Head of caudate nucleus (tissue), 42 donors: ENCODE measurements at regions not wholly inside any gene's neighbourhood (a gene's known extent, or its start where the extent isn't known, plus 50 kb on each side); places are given as distances from the start of the nearest gene placed in this dataset.
"Not testable (repeated sequence)": the region's sequence is repeated elsewhere in the genome, so short reads cannot be mapped to it uniquely, and the experiment has no call there.

Source experiments
- DNase-seq, 42 donors: peaks; one replicate each; pipeline versions ENCODE4 v3.0.0 to v3.0.0-alpha.2; 2020 to 2021; ENCODE audit warnings: mixed read lengths in 7 of 42
- intact Hi-C: fragments of 100-400 bp; cut with DNase I; formaldehyde crosslinking; loops from one replicate; pipeline ENCODE4 v1.15.0; 2022

DNA sequence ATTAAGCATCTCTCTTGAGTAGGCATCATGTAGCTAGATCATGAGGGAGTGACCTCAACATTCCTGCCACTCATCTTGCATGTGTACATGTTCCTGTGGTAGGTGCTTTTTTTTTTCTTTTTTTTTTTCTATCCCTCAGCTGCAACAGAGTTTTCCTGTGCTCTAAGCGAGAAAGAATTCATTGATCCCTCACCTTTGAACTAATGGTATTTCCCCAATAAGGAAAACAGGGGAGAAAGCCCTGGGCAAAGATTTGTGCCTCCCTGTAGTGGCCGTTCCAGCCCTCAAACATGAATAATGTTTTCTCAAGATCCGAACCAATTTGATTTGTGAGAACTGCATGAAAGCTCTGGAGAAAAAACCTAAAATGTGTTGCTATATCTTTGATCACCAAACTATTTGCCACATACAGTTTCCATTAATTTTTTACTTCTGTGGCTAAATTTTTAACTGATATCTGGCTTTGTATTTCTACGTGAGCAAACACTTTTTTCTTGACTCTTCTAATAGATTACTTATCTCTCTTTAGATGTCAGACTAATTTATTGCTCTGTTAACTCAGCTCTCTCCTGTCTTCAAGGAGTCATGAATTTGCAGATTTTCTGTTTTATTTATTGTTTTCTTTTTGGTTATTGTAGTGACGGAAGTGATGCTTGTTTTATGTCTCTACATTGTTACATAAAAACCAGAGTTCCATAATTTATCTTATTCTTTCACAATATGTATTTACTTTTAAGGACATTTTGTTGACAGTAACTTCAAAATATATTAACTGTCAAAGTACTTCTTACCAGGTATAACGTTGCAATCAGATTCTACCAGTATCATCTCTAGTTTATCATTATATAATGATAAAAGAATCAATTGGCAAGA is 1396.5 kb downstream of the OTOL1 start:
- DNase-seq: no peak
- intact Hi-C loops: no loop called here

DNA sequence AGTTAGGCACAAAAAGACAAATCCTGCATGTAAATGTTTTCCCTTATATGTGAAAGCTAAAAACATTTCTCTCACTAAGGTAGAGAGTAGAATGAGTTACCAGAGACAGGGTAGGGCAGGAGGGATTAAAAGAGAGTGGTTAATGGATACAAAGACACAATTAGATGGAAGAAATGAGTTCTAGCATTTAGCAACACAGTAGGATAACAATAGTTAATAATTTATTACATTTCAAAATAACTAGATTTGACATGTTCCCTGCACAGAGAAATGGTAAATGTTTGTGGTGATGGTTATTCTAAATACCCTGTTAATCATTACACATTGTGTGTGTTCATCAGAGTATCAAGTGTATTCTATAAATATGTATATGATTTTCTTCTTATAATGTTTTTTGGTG is 1400.7 kb downstream of the OTOL1 start:
- intact Hi-C loops: no loop called here
- no peak for DNase-seq

DNA sequence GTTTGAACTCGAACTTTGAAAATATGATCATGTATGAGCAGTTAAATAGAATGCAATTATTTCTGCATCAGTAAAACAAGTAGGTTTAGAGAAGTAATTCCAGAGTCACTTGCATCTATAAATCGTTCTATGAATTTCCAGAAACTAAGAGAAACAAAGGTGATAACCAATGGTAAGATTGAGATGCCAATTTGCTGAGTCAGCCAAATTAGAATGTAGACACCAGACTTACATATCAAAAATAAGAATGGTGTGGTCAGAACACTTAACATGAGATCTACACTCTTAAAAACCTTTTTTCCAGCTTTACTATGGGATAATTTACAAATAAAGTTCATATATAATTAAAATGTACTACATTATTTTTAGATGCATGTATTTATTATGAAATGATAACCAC is 1435.9 kb downstream of the OTOL1 start:
- no peak for DNase-seq
- intact Hi-C loops: no loop called here

DNA sequence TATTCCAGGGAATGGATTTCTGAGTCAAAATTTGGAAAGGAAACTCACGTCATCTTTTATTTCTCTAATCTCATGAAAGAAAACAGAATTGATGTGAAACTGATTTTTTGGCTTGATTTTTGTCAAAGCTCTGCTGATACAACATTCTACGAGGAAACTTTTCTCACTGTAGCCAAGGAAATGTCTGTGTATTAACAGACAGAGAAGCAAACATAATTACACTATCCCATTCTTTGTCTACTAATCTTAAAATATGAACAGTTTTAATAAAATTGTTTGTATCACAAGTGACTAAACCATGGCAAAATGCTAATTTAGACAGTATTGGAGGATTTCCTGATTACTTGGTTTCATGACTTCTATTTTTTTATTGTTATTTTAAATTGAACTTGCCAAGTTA is 1437.0 kb downstream of the OTOL1 start:
- intact Hi-C loops: no loop called here
- no peak for DNase-seq

DNA sequence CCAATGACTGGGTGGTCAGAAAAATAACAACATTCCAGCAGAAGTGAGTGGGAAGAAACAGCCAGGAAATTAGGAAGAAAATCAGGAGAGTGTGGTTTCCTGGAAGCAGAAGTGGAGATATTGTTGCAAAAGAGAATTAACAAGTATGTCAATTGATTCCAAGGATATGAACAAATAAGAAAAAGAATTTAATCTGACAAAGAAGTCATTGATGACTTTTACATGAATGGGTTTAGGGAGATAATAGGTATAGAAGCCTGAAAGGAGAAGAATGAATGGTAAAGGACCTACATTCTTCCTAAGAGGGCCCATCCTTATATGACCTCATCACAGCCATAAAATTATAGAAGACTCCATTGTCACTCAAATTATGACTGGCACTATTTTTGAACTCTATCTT is 1440.1 kb downstream of the OTOL1 start:
- intact Hi-C loops: no loop called here
- DNase-seq: no peak

DNA sequence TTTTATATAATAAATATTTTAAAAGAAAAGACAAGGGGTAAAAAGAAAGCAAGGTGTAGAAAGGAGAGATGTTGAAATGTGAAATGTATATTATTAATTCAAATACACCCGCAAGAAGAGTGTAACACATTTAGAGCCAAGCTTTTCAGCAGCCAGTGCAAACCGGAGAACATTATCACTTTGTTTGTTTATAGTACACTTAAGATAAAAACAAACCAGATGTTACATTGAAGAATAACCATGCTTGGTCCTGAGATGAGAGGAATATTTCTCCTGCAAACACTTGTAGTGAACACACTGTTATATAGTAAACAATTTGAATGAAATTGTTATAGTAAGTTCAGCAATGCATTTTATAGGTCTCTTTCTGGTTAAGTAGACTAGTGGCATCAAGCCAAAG is 1441.5 kb downstream of the OTOL1 start:
- intact Hi-C loops: no loop called here
- no peak for DNase-seq

DNA sequence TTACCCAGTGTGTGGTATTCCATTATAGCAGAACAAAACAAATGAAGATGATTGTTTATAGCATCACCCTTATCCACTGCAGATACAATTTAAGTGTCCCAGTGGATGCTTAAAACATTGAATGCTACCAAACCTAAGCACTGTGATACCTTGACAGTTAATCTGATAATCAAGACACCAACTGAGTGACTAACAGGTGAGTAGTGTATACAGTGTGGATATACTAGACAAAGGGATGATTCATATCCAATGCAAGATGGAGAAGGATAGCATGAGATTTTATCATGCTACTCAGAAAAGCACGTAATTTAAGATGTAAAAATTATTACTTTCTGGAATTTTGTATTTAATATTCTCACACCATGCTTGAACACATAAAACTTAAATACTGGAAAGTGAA is 1449.0 kb downstream of the OTOL1 start:
- DNase-seq: no peak
- intact Hi-C loops: no loop called here

DNA sequence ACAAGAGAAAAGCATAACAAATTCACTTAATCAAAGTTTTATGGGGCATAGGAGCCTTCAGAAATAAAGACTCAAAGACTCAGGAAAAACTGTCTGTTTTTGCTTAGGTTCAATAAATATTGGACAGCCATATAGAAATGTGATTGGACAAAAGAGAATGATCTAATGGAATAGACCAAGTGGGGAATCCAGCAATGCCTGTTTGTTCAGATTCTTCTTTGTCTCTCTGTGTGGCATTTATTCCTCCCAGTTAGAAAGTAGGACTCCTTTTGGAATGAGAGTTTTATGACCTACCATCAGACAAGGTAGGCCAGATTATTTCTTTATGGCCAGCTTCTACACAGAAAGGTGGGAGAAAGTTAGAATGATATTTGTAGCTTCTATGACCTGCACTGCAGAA is 1460.1 kb downstream of the OTOL1 start:
- intact Hi-C loops: no loop called here
- no peak for DNase-seq

DNA sequence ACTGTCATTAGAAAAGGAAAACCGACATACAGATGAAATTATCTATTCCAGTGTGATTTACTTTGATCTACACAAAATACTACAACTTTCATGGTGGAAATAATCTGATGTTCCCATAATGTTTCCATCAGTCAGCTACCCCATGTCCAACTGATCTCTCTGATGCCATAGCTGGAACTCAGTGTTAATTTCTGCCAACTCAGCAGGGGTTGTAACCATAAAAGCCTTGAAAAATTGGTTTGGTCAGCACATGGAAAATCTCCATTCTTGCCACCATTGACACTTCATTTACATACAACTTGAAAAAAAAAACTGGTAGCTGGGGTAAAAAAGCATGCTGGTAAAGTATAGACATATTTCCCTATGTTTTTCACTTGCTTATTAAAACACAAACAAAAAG is 1463.7 kb downstream of the OTOL1 start:
- no peak for DNase-seq
- intact Hi-C loops: no loop called here

DNA sequence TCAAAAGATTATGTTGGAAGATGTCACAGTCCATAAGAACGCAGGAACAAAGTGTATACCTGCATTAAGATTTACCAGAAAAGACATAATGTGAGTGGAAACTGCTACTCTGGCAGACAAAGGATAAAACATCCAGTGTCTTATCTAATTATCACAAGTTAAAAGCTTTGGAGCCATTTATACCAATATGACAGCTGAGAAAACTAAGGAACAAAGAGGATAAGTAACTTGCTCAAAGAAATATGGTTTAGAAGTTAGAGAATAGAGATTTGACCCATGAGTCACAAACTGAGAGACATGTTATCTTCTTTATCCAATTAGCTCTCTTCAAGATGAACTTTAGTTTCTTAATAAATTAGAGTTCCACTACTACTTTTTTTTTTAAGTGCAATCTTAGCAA is 1473.7 kb downstream of the OTOL1 start:
- intact Hi-C loops: no loop called here
- DNase-seq: no peak

DNA sequence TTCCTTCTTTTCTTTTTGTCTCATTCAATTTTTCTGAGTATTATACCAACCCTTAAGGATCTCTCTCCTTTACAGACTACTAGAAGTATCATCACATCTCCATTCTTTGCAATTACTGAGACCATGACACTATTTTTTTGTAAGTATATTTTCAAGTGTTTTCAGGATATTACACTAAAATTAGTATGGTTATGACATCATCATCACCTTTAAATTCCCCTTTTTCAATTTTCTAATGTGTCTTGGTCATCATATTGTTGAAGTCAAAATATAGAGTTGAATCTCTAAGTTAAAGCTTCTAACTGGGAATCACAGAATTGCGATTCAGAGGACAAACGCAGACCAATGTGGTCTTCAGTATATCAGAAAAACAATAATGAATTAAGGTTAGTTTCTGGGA is 1475.1 kb downstream of the OTOL1 start:
- no peak for DNase-seq
- intact Hi-C loops: no loop called here

DNA sequence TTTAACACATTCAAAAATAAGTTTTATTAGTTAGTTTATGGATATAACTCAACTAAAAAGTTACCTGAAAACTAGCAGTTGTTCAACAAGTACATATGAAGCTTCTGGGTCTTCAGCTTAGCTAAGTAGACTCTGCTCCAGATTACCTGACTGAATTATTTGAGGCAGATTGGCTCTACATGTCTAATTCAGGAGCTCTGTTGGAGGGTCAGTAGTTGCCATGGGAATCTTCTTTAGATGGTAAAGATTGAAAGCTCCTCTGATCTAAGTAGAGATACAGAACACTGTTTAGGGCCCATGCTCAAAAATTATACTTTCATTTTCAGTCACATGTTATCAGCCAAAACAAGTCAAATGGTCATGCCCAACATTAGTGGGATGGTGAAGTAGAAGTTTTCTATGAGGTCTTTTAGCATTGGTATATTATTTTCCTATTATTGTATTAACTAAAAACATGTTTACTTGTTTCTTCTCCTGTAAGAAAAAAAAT is 1476.9 kb downstream of the OTOL1 start:
- DNase-seq: no peak
- intact Hi-C loops: no loop called here

DNA sequence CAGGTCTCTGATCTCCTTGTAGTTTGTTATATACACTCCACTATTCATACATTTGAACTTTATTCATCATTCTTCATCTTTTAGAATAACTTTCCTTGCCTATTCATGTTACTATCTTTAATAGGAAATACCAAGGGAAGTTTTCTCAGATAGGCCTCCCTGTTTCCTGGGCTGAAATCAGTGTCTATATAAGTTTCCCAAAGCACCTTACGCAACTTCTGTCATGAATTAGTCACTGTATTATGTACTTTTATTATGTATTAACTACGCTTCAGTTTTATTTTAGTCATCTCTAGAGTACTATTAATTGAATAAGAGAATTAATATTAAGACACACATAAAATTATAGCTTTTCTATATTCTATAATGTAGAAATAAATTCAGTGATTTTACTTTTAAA is 1481.5 kb downstream of the OTOL1 start:
- no peak for DNase-seq
- intact Hi-C loops: no loop called here

DNA sequence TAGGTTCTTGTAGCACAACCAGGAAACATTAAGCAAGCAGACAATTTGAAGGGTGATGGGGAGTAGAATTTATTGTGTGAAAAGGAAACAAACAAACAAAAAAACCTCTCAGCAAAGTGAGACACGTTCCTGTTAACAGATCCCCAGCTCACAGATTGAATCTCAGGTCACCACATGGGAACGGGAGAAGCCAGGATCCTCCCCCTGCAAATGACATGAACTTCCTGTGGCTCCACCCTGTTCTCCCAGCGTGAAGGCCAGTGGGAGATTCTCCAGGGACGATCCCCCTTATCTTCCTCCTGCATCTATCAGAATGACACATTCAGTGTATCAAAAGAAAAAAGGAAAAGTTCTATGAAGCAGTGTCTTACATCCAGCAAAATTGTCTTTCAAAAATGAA is 1488.1 kb downstream of the OTOL1 start:
- intact Hi-C loops: no loop called here
- DNase-seq: no peak

DNA sequence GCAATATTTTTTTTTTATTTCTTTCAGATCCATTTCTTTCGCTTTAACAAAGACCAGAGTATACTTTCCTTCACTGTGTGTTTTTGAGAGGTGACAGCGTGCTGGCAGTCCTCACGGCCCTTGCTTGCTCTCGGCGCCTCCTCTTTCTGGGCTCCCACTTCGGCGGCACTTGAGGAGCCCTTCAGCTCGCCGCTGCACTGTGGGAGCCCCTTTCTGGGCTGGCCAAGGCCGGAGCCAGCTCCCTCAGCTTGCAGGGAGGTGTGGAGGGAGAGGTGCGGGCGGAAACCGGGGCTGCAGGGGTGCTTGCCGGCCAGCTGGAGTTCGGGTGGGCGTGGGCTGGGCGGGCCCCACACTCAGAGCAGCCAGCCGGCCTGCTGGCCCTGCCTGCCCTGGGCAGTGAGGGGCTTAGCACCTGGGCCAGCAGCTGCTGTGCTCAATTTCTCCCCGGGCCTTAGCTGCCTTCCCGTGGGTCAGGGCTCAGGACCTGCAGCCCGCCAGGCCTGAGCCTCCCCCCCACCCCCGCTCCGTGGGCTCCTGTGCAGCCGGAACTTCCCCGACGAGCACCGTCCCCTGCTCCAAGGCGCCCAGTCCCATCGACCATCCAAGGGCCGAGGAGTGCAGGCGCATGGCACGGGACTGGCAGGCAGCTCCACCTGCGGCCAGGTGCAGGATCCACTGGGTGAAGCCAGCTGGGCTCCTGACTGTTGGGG is 1490.6 kb downstream of the OTOL1 start:
- peak in 1 of 42 donors; percentile 11 for DNase-seq
- intact Hi-C loops: not testable (repeated sequence)

DNA sequence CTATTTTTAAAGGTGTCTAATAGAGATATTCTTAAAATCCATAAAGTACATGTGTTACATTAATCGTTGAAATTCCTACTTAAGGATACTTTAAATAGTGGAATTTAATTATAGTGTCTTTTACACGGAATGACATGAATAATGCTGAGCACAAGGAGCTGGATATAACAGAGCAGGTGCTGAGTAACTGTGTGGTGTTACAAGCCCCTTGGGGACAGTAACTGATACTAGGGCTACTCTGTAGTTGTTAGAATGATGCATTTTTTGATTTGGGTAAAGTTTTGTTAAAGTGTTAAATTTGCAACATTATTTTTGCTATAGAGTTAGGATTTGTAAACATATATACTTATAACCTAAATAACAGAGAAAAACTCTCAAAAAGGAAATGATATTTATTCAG is 1496.1 kb downstream of the OTOL1 start:
- intact Hi-C loops: no loop called here
- DNase-seq: no peak

DNA sequence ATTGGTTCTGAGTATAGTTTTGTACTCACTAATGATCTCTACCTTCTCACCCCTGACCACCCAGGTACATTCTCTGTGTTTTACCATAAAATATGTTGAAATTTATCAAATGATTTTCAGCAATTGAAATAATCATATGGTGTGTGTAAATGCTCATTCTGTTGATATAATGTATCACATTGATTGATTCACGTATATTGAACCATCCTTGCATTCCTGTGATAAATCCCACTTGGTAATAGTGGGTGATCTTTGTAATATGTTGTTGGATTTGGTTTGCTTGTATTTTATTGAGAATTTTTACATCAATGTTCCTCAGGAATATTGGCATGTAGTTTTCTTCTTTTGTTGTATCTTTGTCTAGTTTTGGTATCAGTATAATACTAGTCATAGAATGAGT is 1497.6 kb downstream of the OTOL1 start:
- intact Hi-C loops: no loop called here

DNA sequence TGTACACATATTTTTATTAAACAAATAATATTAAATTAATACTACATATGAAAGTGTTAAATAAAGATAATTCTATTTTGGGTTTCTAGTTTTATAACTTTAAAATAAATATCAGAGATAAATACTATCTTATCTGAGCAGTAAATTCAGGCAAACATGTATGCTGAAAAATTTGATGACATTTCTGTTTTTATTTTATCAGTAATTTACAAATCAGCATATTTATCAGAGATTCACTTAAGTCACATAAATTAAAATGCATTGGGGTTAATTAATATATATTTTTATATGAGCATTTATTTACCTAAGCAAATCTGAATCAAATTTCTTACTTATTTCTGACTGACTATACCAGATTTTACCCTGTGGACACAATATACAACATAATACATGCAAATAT is 1499.8 kb downstream of the OTOL1 start:
- no peak for DNase-seq
- intact Hi-C loops: no loop called here

More for the DNA sequence above, 1497.6 kb downstream of the OTOL1 start:
- no peak for DNase-seq

DNA sequence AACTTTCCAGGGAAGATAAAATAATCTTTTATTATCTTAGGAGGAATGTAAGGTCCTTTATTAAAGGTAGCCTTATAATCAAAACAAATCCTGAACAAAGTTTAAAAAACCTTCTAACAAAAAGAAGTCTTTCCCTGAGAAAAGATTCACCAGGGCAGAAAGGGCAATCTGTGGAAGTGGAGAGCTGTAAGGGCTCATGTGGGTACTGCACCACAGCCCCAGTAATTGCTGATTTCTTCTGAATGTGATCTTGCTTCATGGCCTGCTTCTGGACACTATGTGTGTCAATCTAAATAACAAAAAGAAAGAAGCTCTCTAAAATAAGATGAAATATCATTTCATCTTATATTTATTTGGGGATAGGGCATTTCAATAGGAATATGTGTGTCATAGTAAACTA is 1501.6 kb downstream of the OTOL1 start:
- no peak for DNase-seq
- intact Hi-C loops: no loop called here

DNA sequence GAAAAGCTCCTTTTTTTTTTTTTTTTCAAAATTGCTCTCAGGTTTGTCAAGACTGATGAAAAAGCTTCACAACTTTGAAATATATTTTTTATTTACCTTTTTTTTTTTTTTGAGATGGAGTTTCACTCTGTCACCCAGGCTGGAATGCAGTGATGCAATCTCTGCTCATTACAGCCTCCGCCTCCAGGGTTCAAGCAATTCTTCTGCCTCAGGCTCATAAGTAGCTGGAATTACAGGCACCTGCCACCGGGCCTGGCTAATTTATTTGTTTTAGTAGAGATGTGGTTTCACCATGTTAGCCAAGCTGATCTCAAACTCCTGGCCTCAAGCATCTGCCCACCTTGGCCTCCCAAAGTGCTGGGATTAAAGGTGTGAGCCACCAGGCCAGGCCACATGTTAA is 1515.0 kb downstream of the OTOL1 start:
- no peak for DNase-seq
- intact Hi-C loops: no loop called here

DNA sequence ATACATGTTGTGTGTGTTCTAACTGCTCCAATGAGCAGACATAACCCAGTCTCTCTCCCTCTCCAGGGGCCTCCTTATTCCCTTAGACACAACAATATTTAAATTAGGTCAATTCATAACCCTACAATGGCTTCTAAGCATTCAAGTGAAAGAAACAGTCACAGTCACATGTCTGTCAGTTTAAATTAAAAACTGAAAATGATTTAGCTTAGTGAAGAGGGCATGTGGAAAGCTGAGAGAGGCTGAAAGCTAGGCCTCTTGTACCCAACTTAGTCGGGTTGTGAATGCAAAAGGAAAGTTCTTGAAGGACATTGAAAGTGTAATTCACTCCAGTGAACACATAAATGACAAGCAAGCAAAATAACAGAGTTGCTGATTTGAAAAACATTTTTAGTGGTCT is 1519.6 kb downstream of the OTOL1 start:
- intact Hi-C loops: no loop called here
- DNase-seq: no peak
